ENCODE measurements at regions not wholly inside any gene's neighbourhood (a gene's known extent, or its start where the extent isn't known, plus 50 kb on each side); places are given as distances from the start of the nearest gene placed in this dataset.
A peak's percentile ranks its signal among the peaks of the same experiment; 100 is the strongest.

- DNase-seq, result no peak
Observed at GRCh38 chr18:57991552-57991951, 52.5 kb upstream of the NEDD4L start.

DNA sequence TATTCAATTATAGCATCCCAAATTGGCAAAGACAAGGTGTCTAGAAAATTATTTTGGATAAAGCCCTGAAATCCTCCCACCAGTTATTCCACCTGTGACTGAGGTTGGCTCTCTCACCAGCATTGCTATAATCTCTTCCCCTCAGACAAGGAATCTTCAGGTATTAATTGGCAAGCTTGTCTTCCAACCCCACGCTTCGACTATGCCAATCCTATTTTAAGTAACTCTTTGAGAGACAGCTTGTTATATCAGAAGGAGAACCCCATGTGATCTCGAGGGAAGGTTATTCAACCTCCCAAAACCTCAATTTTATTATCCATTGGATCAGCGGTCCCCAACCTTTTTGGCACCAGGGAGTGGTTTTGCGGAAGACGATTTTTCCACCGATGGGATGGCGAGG is 54.5 kb upstream of the NEDD4L start:
- DNase-seq, result no peak

DNA sequence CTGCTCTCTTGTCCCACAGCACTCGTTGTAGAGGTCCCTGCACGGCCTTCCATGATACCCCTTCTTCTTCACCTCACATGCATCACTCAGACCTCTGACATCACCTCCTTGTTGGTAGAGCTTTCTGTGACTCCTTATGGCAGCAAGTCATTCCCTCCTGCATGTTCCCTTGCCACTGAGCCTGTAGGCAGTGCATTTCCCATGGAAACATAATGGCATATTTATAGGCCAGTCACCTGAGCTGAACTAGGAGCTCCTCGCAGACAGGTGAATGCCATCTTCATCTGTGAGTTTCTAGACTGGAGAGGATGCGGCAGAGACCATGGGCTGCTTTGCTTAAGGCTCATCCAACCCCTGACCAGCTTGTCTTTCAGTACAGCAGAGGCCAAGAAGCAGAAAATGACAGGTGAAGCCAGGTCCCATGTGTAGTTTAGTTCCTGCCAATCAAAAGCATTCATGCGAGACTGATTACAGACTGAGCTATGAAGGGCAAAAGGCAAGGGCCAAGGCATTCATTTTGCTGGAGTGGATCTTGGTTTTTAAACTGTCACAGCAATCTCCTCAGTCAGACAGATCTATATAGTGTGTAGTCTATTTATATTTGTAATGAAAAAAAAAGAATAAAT is 59.4 kb upstream of the NEDD4L start:
- DNase-seq, result peak; percentile 27

DNA sequence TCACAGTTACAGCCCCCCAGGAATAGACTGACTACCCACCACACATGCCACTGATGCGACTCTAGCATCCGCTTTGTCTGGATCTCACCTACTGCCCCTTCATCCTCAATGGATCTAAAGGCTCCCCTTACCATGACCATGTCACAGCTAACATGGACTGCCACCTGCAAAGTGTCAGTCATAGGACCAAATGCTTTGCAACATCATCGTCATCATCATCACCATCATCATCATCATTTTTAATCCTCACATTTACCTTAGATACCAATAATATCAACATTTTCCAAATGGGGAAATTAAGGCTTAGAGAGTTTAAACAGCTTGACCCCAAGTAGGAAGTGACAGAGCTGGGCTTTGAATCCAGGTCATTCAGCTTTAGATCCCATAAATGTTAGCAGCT is 60.1 kb upstream of the NEDD4L start:
- DNase-seq, result no peak

DNA sequence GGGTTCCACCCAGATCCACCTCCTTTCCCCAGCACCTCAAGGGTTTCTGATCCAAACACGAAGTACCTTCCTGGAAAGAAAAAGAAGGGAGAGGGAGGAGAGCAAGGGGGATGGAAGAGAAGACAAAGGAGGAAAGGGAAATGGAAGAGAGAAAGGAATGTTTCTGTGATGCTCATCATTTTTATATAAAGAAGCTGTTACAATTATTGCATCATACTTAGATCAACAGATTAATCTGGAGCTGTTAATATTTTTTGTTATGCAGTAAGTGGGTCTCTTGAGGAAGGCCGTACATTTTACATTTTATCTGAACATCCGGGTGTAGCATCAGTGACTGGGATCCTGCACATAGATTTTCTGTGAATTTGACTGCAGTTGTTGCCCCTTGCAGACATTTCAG is 60.6 kb upstream of the NEDD4L start:
- DNase-seq, result no peak

- no peak for DNase-seq
Observed at GRCh38 chr18:57982372-57983021, 61.5 kb upstream of the NEDD4L start.

DNA sequence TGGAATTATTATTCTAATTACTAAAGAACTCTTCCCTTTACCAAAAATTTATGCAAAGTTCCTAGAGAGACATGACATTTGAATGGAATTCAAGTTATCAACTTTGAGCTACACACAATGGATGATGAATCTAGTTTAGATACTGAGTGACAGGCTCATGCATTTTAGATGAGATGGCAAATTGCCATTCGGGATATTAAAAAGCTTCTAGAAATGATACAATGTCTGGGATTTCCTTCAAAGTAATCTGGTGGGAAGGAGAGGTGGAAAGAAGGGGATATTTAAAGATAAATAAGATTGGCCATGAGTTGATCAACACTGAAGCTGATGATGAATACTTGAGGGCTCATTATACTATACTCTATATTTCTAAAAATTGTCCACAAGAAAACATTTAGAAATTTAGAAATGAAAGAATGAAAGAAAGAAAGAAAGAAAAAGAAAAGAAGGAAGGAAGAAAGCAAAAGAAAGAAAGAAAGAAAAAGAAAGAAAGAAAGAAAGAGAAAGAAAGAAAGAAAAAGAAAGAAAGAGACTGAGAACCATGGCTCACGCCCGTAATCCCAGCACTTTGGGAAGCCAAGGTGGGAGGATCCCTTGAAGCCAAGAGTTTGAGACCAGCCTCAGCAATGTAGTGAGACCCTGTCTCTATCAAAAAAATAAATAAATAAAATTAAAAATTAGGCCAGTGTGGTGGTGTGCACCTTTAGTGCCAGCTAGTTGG is 62.6 kb upstream of the NEDD4L start:
- DNase-seq, result no peak

DNA sequence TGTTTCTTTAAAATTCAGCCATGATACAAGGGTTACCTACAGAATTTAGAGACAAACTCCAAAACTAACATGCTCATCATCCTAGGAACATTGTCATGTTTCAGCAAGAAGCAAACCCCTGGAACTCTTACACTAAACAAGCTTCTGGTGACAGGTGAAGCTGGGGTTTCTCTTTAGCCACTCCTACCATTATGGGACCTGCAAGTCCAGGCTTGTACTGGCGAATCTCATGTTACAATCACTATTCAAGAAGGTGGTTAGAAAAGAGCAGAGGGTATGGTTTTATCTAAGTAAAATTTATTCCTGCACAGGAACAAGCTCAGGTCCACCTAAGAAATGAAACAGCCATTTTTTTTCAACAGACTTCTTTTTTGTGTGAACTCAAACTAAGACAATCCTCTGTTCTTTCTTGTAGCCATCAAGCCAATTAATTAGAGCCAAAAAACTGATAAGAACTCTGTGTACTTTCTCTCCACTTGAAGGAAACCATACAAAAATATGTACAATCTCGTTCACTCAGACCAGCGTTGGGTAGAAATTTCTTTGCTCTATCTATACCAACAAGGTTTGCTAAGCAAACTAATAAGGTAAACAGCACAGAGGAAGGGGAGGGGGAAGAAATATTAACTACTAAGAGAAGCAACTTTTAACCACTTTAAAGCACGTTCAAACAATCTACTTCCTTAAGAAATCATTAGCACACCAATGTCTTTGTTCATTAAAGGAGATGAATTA is 63.3 kb upstream of the NEDD4L start:
- DNase-seq, result no peak

DNA sequence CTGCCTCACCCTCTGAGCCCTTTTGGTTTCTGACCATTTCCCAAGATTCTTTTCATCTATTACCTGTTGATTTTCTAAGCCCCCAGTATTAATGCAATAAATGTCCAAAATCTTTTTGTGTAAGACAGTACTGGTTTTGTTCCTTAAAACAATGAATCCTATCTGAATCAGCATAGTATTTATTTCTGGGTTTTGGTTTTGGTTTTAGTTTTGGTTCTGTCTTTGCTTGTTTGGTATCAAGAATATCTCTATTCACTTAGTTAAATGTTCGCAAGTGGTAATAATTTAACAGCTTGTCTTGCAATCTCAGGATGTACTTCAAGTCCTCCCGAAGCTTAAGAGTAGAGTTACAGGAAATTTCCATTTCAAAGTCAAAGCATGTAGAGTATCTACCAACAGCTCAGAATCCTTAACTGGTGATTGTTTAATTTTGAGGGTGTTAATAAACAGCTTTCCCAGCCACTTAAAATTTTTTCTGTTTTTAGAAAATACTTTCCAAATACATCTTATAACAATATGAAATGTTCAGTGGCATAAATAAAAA is 67.7 kb upstream of the NEDD4L start:
- no peak for DNase-seq

- DNase-seq, result no peak
Observed at GRCh38 chr18:57975805-57976204, 68.2 kb upstream of the NEDD4L start.

DNA sequence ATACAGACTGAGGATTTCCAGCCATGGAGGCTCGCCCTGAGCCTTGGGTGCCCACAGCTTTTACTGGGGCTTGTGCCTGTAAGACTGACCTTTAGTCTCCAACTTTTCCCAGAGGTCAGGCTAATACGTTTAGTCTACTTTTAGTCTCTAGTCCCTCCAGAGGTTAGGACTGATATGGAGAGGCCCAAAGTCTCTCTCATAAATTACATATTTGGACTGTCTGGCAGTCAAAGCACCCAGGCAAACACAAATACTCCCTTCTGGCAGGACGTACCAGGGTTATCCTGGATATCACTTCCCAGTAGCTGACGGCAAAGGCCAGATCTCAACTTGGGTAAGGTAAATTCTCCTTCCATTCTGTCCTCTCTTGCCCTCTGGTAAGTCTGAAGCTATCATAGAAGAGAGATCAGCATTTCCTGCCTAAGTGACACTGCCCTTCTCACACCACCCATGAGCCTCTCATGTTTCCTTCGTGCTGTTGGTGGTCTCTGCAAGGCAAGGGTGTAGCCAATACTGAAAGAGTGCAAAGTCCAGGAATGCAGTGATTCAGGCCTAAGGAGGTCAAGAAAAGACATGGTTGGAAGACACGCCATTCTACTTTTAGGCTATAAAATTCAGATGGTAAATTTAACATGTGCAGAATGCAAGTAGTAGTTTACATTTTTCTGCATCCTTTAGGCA is 69.3 kb upstream of the NEDD4L start:
- no peak for DNase-seq

DNA sequence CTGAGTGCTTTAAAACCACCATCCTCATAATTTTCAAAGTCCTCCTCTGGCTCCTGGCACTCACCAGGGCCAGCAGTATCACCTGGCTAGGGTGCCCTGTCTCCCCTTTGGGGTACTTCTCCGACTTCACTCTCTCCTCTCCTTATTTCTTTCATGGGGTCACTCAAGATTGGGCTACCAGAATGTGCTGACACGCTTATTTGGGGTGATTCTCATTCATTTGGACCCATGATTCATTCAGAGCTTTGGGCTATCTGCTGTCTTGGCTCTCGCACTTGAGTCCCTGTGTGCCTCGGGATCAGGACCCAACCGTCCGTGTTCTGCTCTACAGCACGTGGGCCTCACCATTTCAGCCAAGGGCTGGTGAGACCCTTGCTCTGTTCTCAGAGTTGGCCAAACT is 70.1 kb upstream of the NEDD4L start:
- no peak for DNase-seq

GRCh38 chr18:57970356-57971095 is 73.5 kb upstream of the NEDD4L start:
- DNase-seq, result no peak

DNA sequence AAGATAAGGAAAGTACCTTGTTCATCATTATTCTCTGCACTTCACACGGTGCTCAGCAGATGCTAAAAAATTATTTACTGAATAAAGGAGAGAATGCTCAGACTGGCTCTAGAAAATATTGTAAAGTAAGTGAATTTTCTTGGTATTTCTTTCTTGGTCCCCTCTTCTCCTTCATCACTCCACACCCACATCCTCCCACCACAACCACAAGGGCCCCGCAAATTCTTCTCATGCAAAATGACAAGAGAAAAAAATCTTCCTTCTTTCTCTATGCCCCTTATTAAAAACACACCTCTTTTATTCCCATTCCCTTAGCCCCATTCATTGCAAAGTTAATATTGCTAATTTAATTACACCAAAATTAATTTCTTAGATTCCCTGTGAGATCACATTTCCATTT is 74.2 kb upstream of the NEDD4L start:
- no peak for DNase-seq

DNA sequence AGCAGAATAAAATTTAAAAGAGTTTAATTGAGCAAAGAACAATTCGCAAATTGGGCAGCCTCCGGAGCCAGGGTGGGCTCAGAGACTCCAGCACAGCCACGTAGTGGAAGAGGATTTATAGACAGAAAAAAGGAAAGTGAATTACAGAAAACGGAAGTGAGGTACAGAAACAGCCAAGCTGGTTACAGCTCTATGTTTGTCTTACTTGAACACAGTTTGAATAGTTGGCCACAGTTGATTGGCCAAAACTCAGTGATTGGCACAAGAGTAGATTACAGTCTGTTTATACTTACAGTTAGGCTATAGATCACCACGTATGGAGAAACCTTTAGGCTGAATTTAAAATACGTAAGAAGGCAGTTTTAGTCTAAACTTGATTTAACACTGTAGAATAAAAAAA is 78.8 kb upstream of the NEDD4L start:
- no peak for DNase-seq

DNA sequence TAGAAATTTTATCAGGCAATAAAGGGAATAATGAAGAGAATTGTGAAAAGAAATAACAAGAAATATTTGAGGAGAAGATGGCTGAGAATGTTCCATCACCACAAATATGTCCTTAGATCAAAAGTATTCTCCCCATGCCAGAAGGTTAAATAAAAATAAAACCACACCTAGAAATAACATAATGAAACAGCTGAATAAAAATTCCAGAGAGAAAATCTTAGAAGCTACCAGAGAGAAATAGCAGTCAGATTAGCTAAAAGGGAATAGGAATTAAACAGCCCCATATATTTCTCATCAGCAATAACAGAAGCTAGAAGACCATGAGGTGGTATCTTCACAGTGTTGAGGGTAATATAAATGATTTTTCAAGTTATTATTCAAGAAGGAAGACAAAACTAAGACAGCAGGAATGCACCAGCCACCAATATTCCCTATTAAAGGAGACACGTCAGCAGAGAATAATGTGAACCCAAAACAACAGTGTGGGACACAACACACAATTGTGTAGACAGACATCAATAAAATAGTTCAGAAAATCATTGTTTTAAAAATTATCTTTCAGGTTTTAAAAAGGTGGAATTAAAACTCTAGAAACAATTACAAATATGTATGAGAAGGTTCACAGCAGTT is 82.0 kb upstream of the NEDD4L start:
- DNase-seq, result no peak

GRCh38 chr18:57961411-57961810 is 82.6 kb upstream of the NEDD4L start:
- DNase-seq, result no peak

DNA sequence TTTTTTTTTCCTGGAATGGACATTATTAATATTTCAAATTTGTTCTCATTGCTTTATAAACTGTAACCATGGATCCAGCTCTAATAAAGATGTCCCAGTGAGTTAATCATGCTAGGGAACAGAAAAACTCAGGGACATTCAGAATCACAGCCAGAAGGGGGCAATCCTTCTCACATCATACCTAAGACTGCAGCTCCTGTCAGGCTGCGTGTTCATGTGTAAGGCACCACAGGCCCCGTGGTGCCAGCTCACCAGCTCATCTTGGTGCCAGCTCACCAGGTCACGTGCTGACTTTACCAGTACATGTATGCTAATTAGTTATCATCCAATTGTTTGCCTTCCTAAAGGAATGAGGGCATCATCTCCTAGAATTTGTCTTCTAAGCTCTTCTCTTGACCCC is 84.7 kb upstream of the NEDD4L start:
- DNase-seq, result peak; percentile 25

GRCh38 chr18:57957210-57957609 is 86.8 kb upstream of the NEDD4L start:
- DNase-seq, result no peak

DNA sequence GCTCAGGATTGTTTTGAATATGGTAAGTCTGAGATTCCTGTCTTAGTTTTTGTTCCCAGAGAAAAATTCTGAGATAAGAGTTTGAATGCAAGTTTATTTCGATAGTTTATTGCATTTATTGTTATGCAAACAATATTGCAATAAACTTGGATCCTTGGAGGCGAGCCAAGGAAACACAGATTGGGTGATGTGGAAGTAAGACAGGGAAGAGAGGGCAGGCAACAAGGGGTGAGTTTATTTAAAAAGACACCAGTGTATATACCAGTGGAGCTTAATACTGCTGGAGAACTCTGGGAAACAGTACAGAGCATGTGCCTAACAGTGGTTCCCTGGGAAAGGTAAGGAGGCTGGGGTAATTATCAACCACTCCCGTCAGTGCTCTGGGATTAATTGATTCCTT is 87.5 kb upstream of the NEDD4L start:
- no peak for DNase-seq

- no peak for DNase-seq
Observed at GRCh38 chr18:57954935-57955334, 89.1 kb upstream of the NEDD4L start.
